ENCODE measurements at regions not wholly inside any gene's neighbourhood (a gene's known extent, or its start where the extent isn't known, plus 50 kb on each side); places are given as distances from the start of the nearest gene placed in this dataset.

- TF ChIP-seq CTCF (IDR thresholded peaks at IDR 0.05 in 4 of 5, conservative IDR thresholded peaks at IDR 0.05 in 1 of 5) (no peak), POLR2A (IDR thresholded peaks at IDR 0.05) (no peak)
Measured at GRCh38 chr18:43592269-43592668, 315.0 kb upstream of the SYT4 start.
